ENCODE measurements at regions not wholly inside any gene's neighbourhood (a gene's known extent, or its start where the extent isn't known, plus 50 kb on each side); places are given as distances from the start of the nearest gene placed in this dataset.

- Histone ChIP-seq H3K4me1 (ENCODE audit: control insufficient read depth, insufficient read depth, low read length) (peaks cover 4% of the 10 kb centered on the region; the same call in 1 of the 2 replicates), H4K91ac (ENCODE audit: insufficient read depth, low read depth, low read length) (peak overlapping the region; percentile 97), H3K9me3 (ENCODE audit: control insufficient read depth, insufficient read depth, low read length) (no peaks in the 10 kb centered on the region), H4K8ac (ENCODE audit: low read depth in 2 of 2, low read length in 2 of 2) (peak overlapping the region; percentile 92 to 95; a peak in 3 of 4 replicates), H3K79me1 (ENCODE audit: low read depth in 1 of 2, low read length in 2 of 2) (peaks cover 13 to 46% of the 10 kb centered on the region in 2 experiments; a peak in 3 of 4 replicates), H2AFZ (replicated peaks; ENCODE audit: low read length, poor library complexity) (peak overlapping the region; percentile 87), H2AK5ac (ENCODE audit: low read depth, low read length) (peak overlapping the region; percentile 3; the same call in 1 of the 2 replicates), H3K56ac (ENCODE audit: extremely low read depth, insufficient read depth, low read length) (peak overlapping the region; percentile 96), H3K4ac (ENCODE audit: low read depth, low read length) (peak overlapping the region; percentile 96), H4K20me1 (ENCODE audit: insufficient read depth, low read length) (no peaks in the 10 kb centered on the region), H3K9me1 (ENCODE audit: insufficient read depth, low read length) (0 out of 2 replicates have a peak, but pooled peaks cover 3% of the 10 kb centered on the region), H3K18ac (ENCODE audit: low read depth, low read length) (peak overlapping the region; percentile 93), H3K36me3 (ENCODE audit: control insufficient read depth, insufficient read depth, low read length) (no peaks in the 10 kb centered on the region), H3K4me2 (ENCODE audit: low read depth, low read length) (peak overlapping the region; percentile 88), H3K9ac (ENCODE audit: low read depth, low read length) (peak overlapping the region; percentile 93), H3K27me3 (ENCODE audit: control insufficient read depth, insufficient read depth, low read length) (no peaks in the 10 kb centered on the region), H3K23ac (ENCODE audit: low read depth, low read length) (peak overlapping the region; percentile 99), H2AK9ac (replicated peaks; ENCODE audit: low read depth, low read length, poor library complexity) (peak overlapping the region; percentile 82), H2BK5ac (ENCODE audit: low read depth, low read length, poor library complexity, severe bottlenecking) (peak overlapping the region; percentile 95), H3K14ac (replicated peaks; ENCODE audit: low read depth, low read length) (peak overlapping the region; percentile 90), H4K5ac (ENCODE audit: low read depth, low read length) (peak overlapping the region; percentile 78), H2BK20ac (ENCODE audit: low read depth, low read length) (peak overlapping the region; percentile 94), H2BK15ac (ENCODE audit: low read depth, low read length) (peak overlapping the region; percentile 11; the same call in 1 of the 3 replicates), H3K27ac (ENCODE audit: insufficient read depth, low read length) (peak overlapping the region; percentile 96), H3K4me3 (ENCODE audit: insufficient read depth, low read depth, low read length) (peak overlapping the region; percentile 82), H2BK120ac (ENCODE audit: low read depth, low read length) (peak overlapping the region; percentile 95)
- no TSS peak for BruUV-seq (replicated peaks)
- TF ChIP-seq NFE2L2 (IDR thresholded peaks at IDR 0.05; ENCODE audit: low read depth, low read length) (no peak), MAZ (IDR thresholded peaks at IDR 0.05; ENCODE audit: borderline replicate concordance, low read depth, low read length) (no peak), USF2 (IDR thresholded peaks at IDR 0.05; ENCODE audit: low read depth, low read length) (no peak), MAFK (IDR thresholded peaks at IDR 0.05; ENCODE audit: low read depth, low read length) (peak; percentile 59), BHLHE40 (IDR thresholded peaks at IDR 0.05; ENCODE audit: low read depth, low read length) (no peak), RFX5 (IDR thresholded peaks at IDR 0.05; ENCODE audit: low read depth, low read length) (no peak)
- ChIA-PET POLR2A (ENCODE audit: unreplicated experiment) (no interaction called here), CTCF (no interaction called here)
- WGBS, 2 experiments (ENCODE audit: extremely low coverage in 2 of 2, insufficient read length in 1 of 2): no CpG with 5 or more reads among the region's 3 CpGs
- ATAC-seq (ENCODE audit: low read depth) (peak; percentile 51), DNase-seq (peak; percentile 89)
- in situ Hi-C loops (cut with MboI; ENCODE audit: low sequenced_read_pairs) (loop anchor here (10.0 kb wide), 2 partner anchors 431 to 1221 kb away; no protein-coding TSS in a partner anchor), intact Hi-C loops (cut with micrococcal nuclease) (loop anchor here (5.0 kb wide), 1 partner anchor 228 kb away; no protein-coding TSS in a partner anchor), dilution Hi-C loops (cut with HindIII; ENCODE audit: low sequenced_read_pairs, unreplicated experiment) (no loop called here)
Observed at GRCh38 chr10:50993771-50994251, 80.5 kb upstream of the PRKG1 start.

Measured in IMR-90 (cell line).